WTC11 (cell line): ENCODE measurements at regions not wholly inside any gene's neighbourhood (a gene's known extent, or its start where the extent isn't known, plus 50 kb on each side); places are given as distances from the start of the nearest gene placed in this dataset.

ENCODE experiments used
- ATAC-seq: fragments of 200-7000 bp; cut with Tn5 transposase; 2 replicates; pipeline ENCODE4 v1.10.0; 2021; ENCODE audit warnings: mild to moderate bottlenecking, moderate library complexity
- CTCF ChIA-PET: fragments of 300-600 bp; sonication (Branson Sonifier 250); formaldehyde crosslinking; loops from one replicate; lab custom pipeline; 2021; ENCODE audit warnings: antibody characterized with exemption; lab: Charles Lee
- POLR2A ChIA-PET: fragments of 350-600 bp; sonication (Branson Sonifier 250); formaldehyde crosslinking; loops from one replicate; lab custom pipeline; 2021; ENCODE audit warnings: antibody characterized with exemption; lab: Charles Lee
- DNase-seq: peaks from one replicate; pipeline ENCODE4 v3.0.0; 2021; ENCODE audit warnings: low spot score
- H3K27ac Mint-ChIP-seq: 2 replicates; pipeline ENCODE4 v1.8.0; 2021; ENCODE audit warnings: mixed read lengths
- H3K27me3 Mint-ChIP-seq: 2 replicates; pipeline ENCODE4 v1.8.0; 2021; ENCODE audit warnings: low read depth, mild to moderate bottlenecking, moderate library complexity, mixed read lengths
- H3K36me3 Mint-ChIP-seq: 2 replicates; pipeline ENCODE4 v1.8.0; 2021; ENCODE audit warnings: mixed read lengths
- H3K4me1 Mint-ChIP-seq: 2 replicates; pipeline ENCODE4 v1.8.0; 2022; ENCODE audit warnings: mixed read lengths
- H3K4me3 Mint-ChIP-seq: 2 replicates; pipeline ENCODE4 v1.8.0; 2021; ENCODE audit warnings: mild to moderate bottlenecking, moderate library complexity, mixed read lengths
- H3K9me3 Mint-ChIP-seq: 2 replicates; pipeline ENCODE4 v1.8.0; 2021; ENCODE audit warnings: mixed read lengths
- ARID4B ChIP-seq: sonication (generic); formaldehyde crosslinking; IDR thresholded peaks from 2 replicates; pipeline ENCODE4 v1.8.0; 2023; ENCODE audit warnings: missing genetic modification reagents, mild to moderate bottlenecking, borderline replicate concordance
- ATF2 ChIP-seq: sonication (generic); formaldehyde crosslinking; IDR thresholded peaks from 2 replicates; pipeline ENCODE4 v1.8.1; 2022; ENCODE audit warnings: low read depth, missing genetic modification reagents, borderline replicate concordance
- ERG ChIP-seq: fragments of 250-450 bp; sonication (Bioruptor Pico); IDR thresholded peaks from 2 replicates; pipeline ENCODE4 v1.8.0; 2021; ENCODE audit warnings: mild to moderate bottlenecking
- FOXJ3 ChIP-seq: sonication (generic); formaldehyde crosslinking; IDR thresholded peaks from 2 replicates; pipeline ENCODE4 v1.9.0; 2021; ENCODE audit warnings: missing genetic modification reagents, mild to moderate bottlenecking, borderline replicate concordance
- FOXK1 ChIP-seq: sonication (generic); formaldehyde crosslinking; IDR thresholded peaks from 2 replicates; pipeline ENCODE4 v1.8.0; 2022; ENCODE audit warnings: mild to moderate bottlenecking, moderate library complexity, missing genetic modification reagents
- GABPB1 ChIP-seq: sonication (generic); formaldehyde crosslinking; IDR thresholded peaks from 2 replicates; pipeline ENCODE4 v1.8.1; 2023; ENCODE audit warnings: mild to moderate bottlenecking, missing genetic modification reagents
- MXD4 ChIP-seq: fragments of 250-450 bp; sonication (Bioruptor Pico); IDR thresholded peaks from 2 replicates; pipeline ENCODE4 v1.8.0; 2021; ENCODE audit warnings: mild to moderate bottlenecking, moderate library complexity, borderline replicate concordance
- MYBL2 ChIP-seq: sonication (generic); formaldehyde crosslinking; IDR thresholded peaks from 2 replicates; pipeline ENCODE4 v1.8.1; 2023; ENCODE audit warnings: mild to moderate bottlenecking, moderate library complexity, missing genetic modification reagents
- SOX15 ChIP-seq: fragments of 250-450 bp; sonication (Bioruptor Pico); IDR thresholded peaks from 2 replicates; pipeline ENCODE4 v1.9.0; 2021; ENCODE audit warnings: mild to moderate bottlenecking
- TEAD4 ChIP-seq: sonication (generic); formaldehyde crosslinking; IDR thresholded peaks from 2 replicates; pipeline ENCODE4 v1.8.0; 2022; ENCODE audit warnings: mild to moderate bottlenecking, missing genetic modification reagents
- ZNF219 ChIP-seq: sonication (generic); formaldehyde crosslinking; IDR thresholded peaks from 2 replicates; pipeline ENCODE4 v1.8.0; 2023; ENCODE audit warnings: missing genetic modification reagents, mild to moderate bottlenecking, borderline replicate concordance
- ZNF317 ChIP-seq: sonication (generic); formaldehyde crosslinking; IDR thresholded peaks from 2 replicates; pipeline ENCODE4 v1.8.1; 2023; ENCODE audit warnings: low read depth, mild to moderate bottlenecking, moderate library complexity, missing genetic modification reagents, borderline replicate concordance
- ZNF425 ChIP-seq: fragments of 250-450 bp; sonication (Bioruptor Pico); conservative IDR thresholded peaks from 2 replicates; pipeline ENCODE4 v1.9.0; 2021; ENCODE audit warnings: mild to moderate bottlenecking
- TF ChIP-seq, protein P1 (sequence below): sonication (generic); formaldehyde crosslinking; IDR thresholded peaks from 2 replicates; pipeline ENCODE4 v1.8.0; 2022; ENCODE audit warnings: mild to moderate bottlenecking, missing genetic modification reagents
- TF ChIP-seq, protein P2 (sequence below): sonication (generic); formaldehyde crosslinking; conservative IDR thresholded peaks from 2 replicates; pipeline ENCODE4 v1.8.1; 2022; ENCODE audit warnings: mild to moderate bottlenecking, missing genetic modification reagents
- TF ChIP-seq, protein P3 (sequence below): fragments of 250-450 bp; sonication (Bioruptor Pico); IDR thresholded peaks from 2 replicates; pipeline ENCODE4 v1.9.0; 2021; ENCODE audit warnings: mild to moderate bottlenecking

- ChIA-PET POLR2A (no interaction called here), CTCF (no interaction called here)
- H3K4me3 Mint-ChIP-seq = no peak overlapping the region
- H3K27me3 Mint-ChIP-seq = no peaks in the 10 kb centered on the region
- 0 out of 2 replicates have a peak, but pooled peaks cover 3% of the 10 kb centered on the region for H3K9me3 Mint-ChIP-seq
- ATAC-seq = no peak
- 0 out of 2 replicates have a peak, but pooled peaks cover 4% of the 10 kb centered on the region for H3K4me1 Mint-ChIP-seq
- TF ChIP-seq FOXJ3 (CRISPR knock-in tag) = no peak
- TF ChIP-seq TEAD4 (CRISPR knock-in tag) = no peak
- no peak for TF ChIP-seq ZNF317
- no peak for TF ChIP-seq ATF2 (CRISPR knock-in tag)
- TF ChIP-seq, protein P1, sequence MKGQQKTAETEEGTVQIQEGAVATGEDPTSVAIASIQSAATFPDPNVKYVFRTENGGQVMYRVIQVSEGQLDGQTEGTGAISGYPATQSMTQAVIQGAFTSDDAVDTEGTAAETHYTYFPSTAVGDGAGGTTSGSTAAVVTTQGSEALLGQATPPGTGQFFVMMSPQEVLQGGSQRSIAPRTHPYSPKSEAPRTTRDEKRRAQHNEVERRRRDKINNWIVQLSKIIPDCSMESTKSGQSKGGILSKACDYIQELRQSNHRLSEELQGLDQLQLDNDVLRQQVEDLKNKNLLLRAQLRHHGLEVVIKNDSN (CRISPR knock-in tag) = no peak
- TF ChIP-seq, protein P2, sequence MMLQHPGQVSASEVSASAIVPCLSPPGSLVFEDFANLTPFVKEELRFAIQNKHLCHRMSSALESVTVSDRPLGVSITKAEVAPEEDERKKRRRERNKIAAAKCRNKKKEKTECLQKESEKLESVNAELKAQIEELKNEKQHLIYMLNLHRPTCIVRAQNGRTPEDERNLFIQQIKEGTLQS (CRISPR knock-in tag) = no peak
- no peak for TF ChIP-seq MXD4
- TF ChIP-seq ZNF219 (CRISPR knock-in tag) = no peak
- TF ChIP-seq, protein P3, sequence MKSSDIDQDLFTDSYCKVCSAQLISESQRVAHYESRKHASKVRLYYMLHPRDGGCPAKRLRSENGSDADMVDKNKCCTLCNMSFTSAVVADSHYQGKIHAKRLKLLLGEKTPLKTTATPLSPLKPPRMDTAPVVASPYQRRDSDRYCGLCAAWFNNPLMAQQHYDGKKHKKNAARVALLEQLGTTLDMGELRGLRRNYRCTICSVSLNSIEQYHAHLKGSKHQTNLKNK (CRISPR knock-in tag) = no peak
- TF ChIP-seq GABPB1 (CRISPR knock-in tag) = no peak
- no peak for TF ChIP-seq ERG (CRISPR knock-in tag)
- TF ChIP-seq MYBL2 = no peak
- no peak for TF ChIP-seq SOX15 (CRISPR knock-in tag)
- no peak for TF ChIP-seq ZNF425 (CRISPR knock-in tag)
- no peak for TF ChIP-seq ARID4B (CRISPR knock-in tag)
- no peak for TF ChIP-seq FOXK1 (CRISPR knock-in tag)
- no peak for DNase-seq
- H3K36me3 Mint-ChIP-seq = no peaks in the 10 kb centered on the region
- H3K27ac Mint-ChIP-seq = no peak overlapping the region
Measured at GRCh38 chr1:58189453-58189852, 357.1 kb downstream of the OMA1 start.
